ENCODE measurements at regions not wholly inside any gene's neighbourhood (a gene's known extent, or its start where the extent isn't known, plus 50 kb on each side); places are given as distances from the start of the nearest gene placed in this dataset.

DNA sequence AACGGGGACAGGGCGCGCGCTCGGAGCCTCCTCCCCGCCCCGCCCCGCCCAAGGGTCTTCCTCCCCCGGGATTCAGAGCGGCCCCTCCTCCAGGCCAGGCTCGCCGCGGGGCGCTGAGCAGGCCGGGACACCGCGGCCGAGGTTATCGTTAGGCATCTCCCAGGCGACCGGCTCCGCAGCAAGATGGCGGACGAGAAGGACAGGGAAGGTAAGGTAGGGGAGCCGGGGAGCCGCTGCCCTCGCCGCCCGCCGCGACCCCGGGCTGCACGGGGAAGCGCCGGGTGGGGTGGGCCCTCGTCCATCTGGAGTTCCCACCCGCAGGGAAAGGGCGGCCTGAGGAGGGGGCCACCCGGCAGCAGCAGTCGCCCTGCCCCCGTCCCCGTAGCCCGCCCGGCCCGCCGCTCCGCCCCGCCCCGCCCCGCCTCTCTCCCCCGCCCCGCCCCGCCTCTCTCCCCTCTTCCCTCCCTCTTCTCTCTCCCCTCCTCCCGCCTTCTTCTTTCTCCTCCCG, 105.9 kb upstream of the HNRNPU start:
- H3K36me3 ChIP-seq (ENCODE audit: control insufficient read depth, insufficient read depth, low read length), result no peaks in the 10 kb centered on the region
- DNase-seq (ENCODE audit: extremely low read depth, insufficient read length), result peak; percentile 85
- peak overlapping the region; percentile 82 for H3K4me3 ChIP-seq (replicated peaks; ENCODE audit: low read depth, low read length)
- no peaks in the 10 kb centered on the region for H3K27me3 ChIP-seq (replicated peaks; ENCODE audit: control insufficient read depth, insufficient read depth, low read length)
- no peak for TF ChIP-seq CTCF (IDR thresholded peaks at IDR 0.05; ENCODE audit: insufficient read depth, low read length, poor library complexity, severe bottlenecking)

- no peaks in the 10 kb centered on the region for H3K36me3 ChIP-seq (ENCODE audit: control insufficient read depth, insufficient read depth, low read length)
- peak overlapping the region; percentile 82 for H3K4me3 ChIP-seq (replicated peaks; ENCODE audit: low read depth, low read length)
- no peak for TF ChIP-seq CTCF (IDR thresholded peaks at IDR 0.05; ENCODE audit: insufficient read depth, low read length, poor library complexity, severe bottlenecking)
- peak; percentile 73 for DNase-seq (ENCODE audit: extremely low read depth, insufficient read length)
- no peaks in the 10 kb centered on the region for H3K27me3 ChIP-seq (replicated peaks; ENCODE audit: control insufficient read depth, insufficient read depth, low read length)
These were observed 105.3 kb upstream of the HNRNPU start for GRCh38 chr1:244969355-244970235.

GRCh38 chr1:244968881-244969280, 104.5 kb upstream of the HNRNPU start:
- DNase-seq (ENCODE audit: extremely low read depth, insufficient read length), result no peak
- Histone ChIP-seq H3K4me3 (replicated peaks; ENCODE audit: low read depth, low read length) (no peak overlapping the region), H3K27me3 (replicated peaks; ENCODE audit: control insufficient read depth, insufficient read depth, low read length) (no peaks in the 10 kb centered on the region), H3K36me3 (ENCODE audit: control insufficient read depth, insufficient read depth, low read length) (no peaks in the 10 kb centered on the region)
- TF ChIP-seq CTCF (IDR thresholded peaks at IDR 0.05; ENCODE audit: insufficient read depth, low read length, poor library complexity, severe bottlenecking), result no peak

DNA sequence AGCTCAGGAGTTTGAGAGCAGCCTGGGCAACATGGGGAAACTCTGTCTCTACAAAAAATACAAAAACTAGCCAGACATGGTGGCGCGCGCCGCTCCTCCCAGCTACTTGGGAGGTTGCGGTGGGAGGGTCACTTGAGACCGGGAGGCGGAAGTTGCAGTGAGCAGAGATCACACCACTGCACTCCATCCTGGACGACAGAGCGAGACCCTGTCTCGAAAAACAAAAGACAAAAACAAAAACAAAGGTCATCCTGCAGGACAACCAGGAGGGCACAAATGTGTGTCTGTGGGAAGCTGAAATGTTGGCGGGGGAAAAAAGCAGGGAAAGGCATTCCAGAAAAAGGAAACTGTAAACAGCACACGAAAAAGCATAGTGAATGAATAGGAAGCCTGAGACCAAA, 104.1 kb upstream of the HNRNPU start:
- DNase-seq (ENCODE audit: extremely low read depth, insufficient read length), result no peak
- Histone ChIP-seq H3K4me3 (replicated peaks; ENCODE audit: low read depth, low read length) (no peak overlapping the region), H3K27me3 (replicated peaks; ENCODE audit: control insufficient read depth, insufficient read depth, low read length) (no peaks in the 10 kb centered on the region), H3K36me3 (ENCODE audit: control insufficient read depth, insufficient read depth, low read length) (no peaks in the 10 kb centered on the region)
- TF ChIP-seq CTCF (IDR thresholded peaks at IDR 0.05; ENCODE audit: insufficient read depth, low read length, poor library complexity, severe bottlenecking), result no peak

GRCh38 chr1:244967159-244967558, 102.8 kb upstream of the HNRNPU start:
- TF ChIP-seq CTCF (IDR thresholded peaks at IDR 0.05; ENCODE audit: insufficient read depth, low read length, poor library complexity, severe bottlenecking), result no peak
- Histone ChIP-seq H3K27me3 (replicated peaks; ENCODE audit: control insufficient read depth, insufficient read depth, low read length) (no peaks in the 10 kb centered on the region), H3K4me3 (replicated peaks; ENCODE audit: low read depth, low read length) (no peak overlapping the region), H3K36me3 (ENCODE audit: control insufficient read depth, insufficient read depth, low read length) (no peaks in the 10 kb centered on the region)
- DNase-seq (ENCODE audit: extremely low read depth, insufficient read length), result no peak

Measured in GM06990 (cell line).